SK-N-SH treated with all-trans-retinoic acid at 6 μM for 48 hours (cell line): ENCODE measurements at regions not wholly inside any gene's neighbourhood (a gene's known extent, or its start where the extent isn't known, plus 50 kb on each side); places are given as distances from the start of the nearest gene placed in this dataset.
"Not testable (repeated sequence)": the region's sequence is repeated elsewhere in the genome, so short reads cannot be mapped to it uniquely, and the experiment has no call there.

Experiments used
- ATAC-seq: fragments of 200-7000 bp; cut with Tn5 transposase; 3 replicates; pipeline ENCODE4 v1.9.1; 2020; ENCODE audit warnings: mild to moderate bottlenecking, moderate library complexity
- ARNTL ChIP-seq: fragments of 450-650 bp; formaldehyde crosslinking; IDR thresholded peaks from 2 replicates; pipeline ENCODE4 v1.5.0; 2020; ENCODE audit warnings: low read depth, mild to moderate bottlenecking, moderate library complexity, borderline replicate concordance
- BACH2 ChIP-seq: fragments of 250-450 bp; sonication (Bioruptor Pico); IDR thresholded peaks from 2 replicates; pipeline ENCODE4 v1.9.0; 2021; ENCODE audit warnings: mild to moderate bottlenecking, borderline replicate concordance
- CSRNP3 ChIP-seq: fragments of 250-450 bp; sonication (Bioruptor Pico); IDR thresholded peaks from 2 replicates; pipeline ENCODE4 v1.5.1; 2021; ENCODE audit warnings: mild to moderate bottlenecking, moderate library complexity
- ESRRG ChIP-seq: fragments of 250-450 bp; sonication (Bioruptor Pico); IDR thresholded peaks from 2 replicates; pipeline ENCODE4 v1.6.1; 2021; ENCODE audit warnings: mild to moderate bottlenecking
- GLIS3 ChIP-seq: fragments of 250-450 bp; sonication (Bioruptor Pico); IDR thresholded peaks from 2 replicates; pipeline ENCODE4 v1.5.0; 2020; ENCODE audit warnings: mild to moderate bottlenecking, moderate library complexity
- ISL1 ChIP-seq: fragments of 250-450 bp; sonication (Bioruptor Pico); IDR thresholded peaks from 2 replicates; pipeline ENCODE4 v2.1.2; 2022; ENCODE audit warnings: mild to moderate bottlenecking, moderate library complexity
- PPARA ChIP-seq: fragments of 250-450 bp; sonication (Bioruptor Pico); IDR thresholded peaks from 2 replicates; pipeline ENCODE4 v1.5.0; 2020; ENCODE audit warnings: mild to moderate bottlenecking, borderline replicate concordance
- RARB ChIP-seq: fragments of 250-450 bp; sonication (Bioruptor Pico); IDR thresholded peaks from 2 replicates; pipeline ENCODE4 v1.8.0; 2021; ENCODE audit warnings: mild to moderate bottlenecking, moderate library complexity
- SNAI2 ChIP-seq: fragments of 250-450 bp; sonication (Bioruptor Pico); IDR thresholded peaks from 2 replicates; pipeline ENCODE4 v1.5.0; 2020; ENCODE audit warnings: mild to moderate bottlenecking, moderate library complexity
- TOX ChIP-seq: fragments of 250-450 bp; sonication (Bioruptor Pico); IDR thresholded peaks from 2 replicates; pipeline ENCODE4 v1.8.0; 2021; ENCODE audit warnings: mild to moderate bottlenecking, moderate library complexity, borderline replicate concordance
- TSHZ2 ChIP-seq: fragments of 250-450 bp; sonication (Bioruptor Pico); IDR thresholded peaks from 2 replicates; pipeline ENCODE4 v1.5.0; 2020; ENCODE audit warnings: mild to moderate bottlenecking, moderate library complexity
- ZC3H10 ChIP-seq: fragments of 250-450 bp; sonication (Bioruptor Pico); IDR thresholded peaks from 2 replicates; pipeline ENCODE4 v1.5.1; 2021; ENCODE audit warnings: mild to moderate bottlenecking, moderate library complexity
- ZNF565 ChIP-seq: fragments of 450-650 bp; formaldehyde crosslinking; conservative IDR thresholded peaks from 2 replicates; pipeline ENCODE4 v1.5.0; 2020; ENCODE audit warnings: low read depth, mild to moderate bottlenecking, moderate library complexity
- ZNF70 ChIP-seq: fragments of 450-650 bp; formaldehyde crosslinking; IDR thresholded peaks from 2 replicates; pipeline ENCODE4 v1.5.0; 2020; ENCODE audit warnings: mild to moderate bottlenecking, moderate library complexity
- TF ChIP-seq, protein P1 (sequence below): fragments of 250-450 bp; sonication (Bioruptor Pico); IDR thresholded peaks from 2 replicates; pipeline ENCODE4 v1.8.0; 2021; ENCODE audit warnings: low read depth, mild to moderate bottlenecking, moderate library complexity, borderline replicate concordance
- TF ChIP-seq, protein P2 (sequence below): fragments of 250-450 bp; sonication (Bioruptor Pico); IDR thresholded peaks from 2 replicates; pipeline ENCODE4 v1.5.1; 2020; ENCODE audit warnings: low read depth, mild to moderate bottlenecking, moderate library complexity

DNA sequence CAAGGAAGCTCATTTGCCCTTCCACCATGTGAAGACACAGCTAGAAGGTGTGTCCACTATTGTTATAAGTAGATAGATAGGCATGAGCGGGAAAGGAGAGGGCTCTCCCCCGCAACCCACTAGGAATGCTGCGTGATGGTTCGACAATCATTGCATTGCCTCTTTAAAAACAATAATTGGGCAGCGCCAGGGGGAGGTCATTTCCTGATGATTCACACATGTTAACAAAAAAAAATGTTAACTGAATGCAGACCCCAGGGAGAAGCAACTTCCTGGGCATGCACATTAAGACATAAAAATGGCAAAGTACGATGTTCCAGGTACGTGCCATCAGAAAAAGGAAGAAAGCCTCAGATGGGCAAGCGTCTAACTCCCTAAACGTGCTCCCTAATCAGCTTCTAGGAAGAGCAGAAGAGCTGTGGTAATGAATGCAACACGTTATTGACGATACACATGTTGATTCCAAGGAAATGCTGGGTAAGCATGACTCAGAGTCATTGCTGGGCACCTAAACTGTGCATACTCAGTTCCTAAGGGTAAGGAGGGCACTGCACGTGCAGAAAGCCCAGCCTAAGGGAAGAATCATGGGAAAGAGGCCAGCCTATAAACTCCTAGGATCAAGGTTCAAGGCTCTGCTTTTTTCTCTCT is 113.7 kb downstream of the FAM217A start:
- no peak for TF ChIP-seq RARB (CRISPR knock-in tag)
- TF ChIP-seq TOX (CRISPR knock-in tag), result no peak
- TF ChIP-seq GLIS3 (CRISPR knock-in tag), result no peak
- TF ChIP-seq SNAI2 (CRISPR knock-in tag), result no peak
- TF ChIP-seq ZNF70 (CRISPR knock-in tag), result no peak
- TF ChIP-seq, protein P1, sequence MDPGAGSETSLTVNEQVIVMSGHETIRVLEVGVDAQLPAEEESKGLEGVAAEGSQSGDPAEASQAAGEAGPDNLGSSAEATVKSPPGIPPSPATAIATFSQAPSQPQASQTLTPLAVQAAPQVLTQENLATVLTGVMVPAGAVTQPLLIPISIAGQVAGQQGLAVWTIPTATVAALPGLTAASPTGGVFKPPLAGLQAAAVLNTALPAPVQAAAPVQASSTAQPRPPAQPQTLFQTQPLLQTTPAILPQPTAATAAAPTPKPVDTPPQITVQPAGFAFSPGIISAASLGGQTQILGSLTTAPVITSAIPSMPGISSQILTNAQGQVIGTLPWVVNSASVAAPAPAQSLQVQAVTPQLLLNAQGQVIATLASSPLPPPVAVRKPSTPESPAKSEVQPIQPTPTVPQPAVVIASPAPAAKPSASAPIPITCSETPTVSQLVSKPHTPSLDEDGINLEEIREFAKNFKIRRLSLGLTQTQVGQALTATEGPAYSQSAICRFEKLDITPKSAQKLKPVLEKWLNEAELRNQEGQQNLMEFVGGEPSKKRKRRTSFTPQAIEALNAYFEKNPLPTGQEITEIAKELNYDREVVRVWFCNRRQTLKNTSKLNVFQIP (CRISPR knock-in tag), result no peak
- TF ChIP-seq ZC3H10 (CRISPR knock-in tag), result no peak
- no peak for TF ChIP-seq PPARA (CRISPR knock-in tag)
- ATAC-seq, result peak; percentile 69

GRCh38 chr6:3966426-3966825 is 112.5 kb downstream of the FAM217A start:
- no peak for ATAC-seq

GRCh38 chr6:3970097-3970496 is 108.8 kb downstream of the FAM217A start:
- TF ChIP-seq ZNF565 (no peak), ESRRG (CRISPR knock-in tag) (no peak)
- no peak for ATAC-seq

More at GRCh38 chr6:3966426-3966825, 112.5 kb downstream of the FAM217A start:
- TF ChIP-seq ARNTL (CRISPR knock-in tag), result no peak
- TF ChIP-seq CSRNP3 (CRISPR knock-in tag), result no peak
- TF ChIP-seq, protein P2, sequence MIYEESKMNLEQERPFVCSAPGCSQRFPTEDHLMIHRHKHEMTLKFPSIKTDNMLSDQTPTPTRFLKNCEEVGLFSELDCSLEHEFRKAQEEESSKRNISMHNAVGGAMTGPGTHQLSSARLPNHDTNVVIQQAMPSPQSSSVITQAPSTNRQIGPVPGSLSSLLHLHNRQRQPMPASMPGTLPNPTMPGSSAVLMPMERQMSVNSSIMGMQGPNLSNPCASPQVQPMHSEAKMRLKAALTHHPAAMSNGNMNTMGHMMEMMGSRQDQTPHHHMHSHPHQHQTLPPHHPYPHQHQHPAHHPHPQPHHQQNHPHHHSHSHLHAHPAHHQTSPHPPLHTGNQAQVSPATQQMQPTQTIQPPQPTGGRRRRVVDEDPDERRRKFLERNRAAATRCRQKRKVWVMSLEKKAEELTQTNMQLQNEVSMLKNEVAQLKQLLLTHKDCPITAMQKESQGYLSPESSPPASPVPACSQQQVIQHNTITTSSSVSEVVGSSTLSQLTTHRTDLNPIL (CRISPR knock-in tag), result no peak
- no peak for TF ChIP-seq RARB (CRISPR knock-in tag)
- TF ChIP-seq TSHZ2, result no peak
- TF ChIP-seq ZC3H10 (CRISPR knock-in tag), result no peak
- TF ChIP-seq PPARA (CRISPR knock-in tag), result no peak
- no peak for TF ChIP-seq ESRRG (CRISPR knock-in tag)
- TF ChIP-seq SNAI2 (CRISPR knock-in tag), result no peak

- not testable (repeated sequence) for ATAC-seq
These were observed 105.8 kb downstream of the FAM217A start for GRCh38 chr6:3973152-3973551.

DNA sequence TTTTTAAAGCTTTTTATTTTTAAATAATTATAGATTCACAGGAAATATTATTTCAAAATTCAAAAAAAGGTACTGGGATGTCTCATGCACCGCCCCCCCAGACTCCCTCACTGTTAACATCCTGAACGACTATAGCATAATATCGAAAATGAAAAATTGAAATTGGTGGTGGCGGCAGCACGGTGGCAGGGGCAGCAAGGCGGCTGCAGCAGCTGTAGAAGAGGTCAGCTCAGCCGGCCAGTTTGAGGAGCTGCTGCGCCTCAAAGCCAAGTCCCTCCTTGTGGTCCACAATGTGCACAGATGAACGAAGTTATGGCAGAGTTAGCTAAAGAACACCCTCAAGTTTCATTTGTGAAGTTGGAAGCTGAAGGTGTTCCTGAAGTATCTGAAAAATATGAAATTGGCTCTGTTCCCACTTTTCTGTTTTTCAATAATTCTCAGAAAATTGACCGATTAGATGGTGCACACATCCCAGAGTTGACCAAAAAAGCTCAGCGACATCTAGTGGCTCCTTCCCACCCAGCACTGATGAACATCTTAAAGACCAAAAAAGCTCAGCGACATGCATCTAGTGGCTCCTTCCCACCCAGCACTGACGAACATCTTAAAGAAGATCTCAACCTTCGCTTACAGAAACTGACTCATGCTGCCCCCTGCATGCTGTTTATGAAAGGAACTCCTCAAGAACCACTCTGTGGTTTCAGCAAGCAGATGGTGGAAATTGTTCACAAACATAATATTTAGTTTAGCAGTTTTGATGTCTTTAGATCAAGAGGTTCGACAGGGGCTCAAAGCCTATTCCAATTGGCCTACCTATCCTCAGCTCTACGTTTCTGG is 100.8 kb downstream of the FAM217A start:
- TF ChIP-seq CSRNP3 (CRISPR knock-in tag) (no peak), ZNF70 (CRISPR knock-in tag) (no peak), RARB (CRISPR knock-in tag) (no peak), BACH2 (CRISPR knock-in tag) (no peak), ZNF565 (no peak), TOX (CRISPR knock-in tag) (no peak), ISL1 (no peak), PPARA (CRISPR knock-in tag) (no peak), ZC3H10 (CRISPR knock-in tag) (no peak), SNAI2 (CRISPR knock-in tag) (no peak), ARNTL (CRISPR knock-in tag) (no peak)
- TF ChIP-seq, protein P2 (CRISPR knock-in tag), result no peak
- ATAC-seq, result peak; percentile 66

DNA sequence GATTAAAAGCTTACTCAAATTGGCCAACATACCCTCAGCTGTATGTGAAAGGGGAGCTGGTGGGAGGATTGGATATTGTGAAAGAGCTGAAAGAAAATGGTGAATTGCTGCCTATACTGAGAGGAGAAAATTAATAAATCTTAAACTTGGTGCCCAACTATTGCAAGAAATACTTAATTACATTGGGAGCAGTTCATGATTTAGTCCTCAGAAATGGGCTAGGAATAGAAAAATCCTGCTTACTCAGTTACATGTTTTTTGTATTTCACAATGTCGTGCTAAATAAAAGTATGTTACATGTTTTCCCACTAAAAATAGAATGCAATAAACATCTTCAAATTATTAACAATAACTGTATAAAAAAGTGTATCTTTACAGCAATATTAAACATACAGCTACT is 100.0 kb downstream of the FAM217A start:
- ATAC-seq, result not testable (repeated sequence)
